Upper lobe of left lung (tissue), 4 donors: ENCODE measurements at regions not wholly inside any gene's neighbourhood (a gene's known extent, or its start where the extent isn't known, plus 50 kb on each side); places are given as distances from the start of the nearest gene placed in this dataset.

Experiments
- CTCF ChIP-seq, 6 experiments: fragments of 450-650 bp in 4 of 6; fragments of 200-600 bp in 2 of 6; sonication (generic) in 2 of 6; IDR thresholded peaks; one replicate each; pipeline ENCODE4 v1.5.1; 2016 to 2019; ENCODE audit warnings: antibody characterized with exemption in 6 of 6
- POLR2A ChIP-seq, 4 donors: fragments of 450-650 bp; IDR thresholded peaks; one replicate each; pipeline ENCODE4 v1.5.1; 2016 to 2017; ENCODE audit warnings: antibody characterized with exemption in 4 of 4, mild to moderate bottlenecking in 2 of 4

- TF ChIP-seq POLR2A (IDR thresholded peaks at IDR 0.05) (no peak), CTCF (IDR thresholded peaks at IDR 0.05) (no peak)
Observed at GRCh38 chr17:19482576-19482975, 51.1 kb upstream of the SLC47A1 start.
